ENCODE measurements at regions not wholly inside any gene's neighbourhood (a gene's known extent, or its start where the extent isn't known, plus 50 kb on each side); places are given as distances from the start of the nearest gene placed in this dataset.
"Not testable (repeated sequence)": the region's sequence is repeated elsewhere in the genome, so short reads cannot be mapped to it uniquely, and the experiment has no call there.

- no peak for DNase-seq
Observed at GRCh38 chr18:55775972-55776371, 188.0 kb upstream of the TCF4 start.

GRCh38 chr18:55774505-55774904 lies 186.5 kb upstream of the TCF4 start:
- DNase-seq: no peak

- DNase-seq: no peak
Observed at GRCh38 chr18:55768255-55768654, 180.3 kb upstream of the TCF4 start.

- DNase-seq: no peak
Observed at GRCh38 chr18:55764386-55764785, 176.4 kb upstream of the TCF4 start.

- no peak for DNase-seq
Observed at GRCh38 chr18:55763805-55764204, 175.8 kb upstream of the TCF4 start.

- DNase-seq: no peak
Observed at GRCh38 chr18:55763298-55763697, 175.3 kb upstream of the TCF4 start.

- DNase-seq: no peak
Observed at GRCh38 chr18:55762424-55762823, 174.4 kb upstream of the TCF4 start.

- DNase-seq: no peak
Observed at GRCh38 chr18:55753643-55754263, 165.8 kb upstream of the TCF4 start.

- no peak for DNase-seq
Observed at GRCh38 chr18:55751476-55751875, 163.5 kb upstream of the TCF4 start.

GRCh38 chr18:55748227-55748738 lies 160.3 kb upstream of the TCF4 start:
- DNase-seq: no peak

GRCh38 chr18:55744206-55744605 lies 156.2 kb upstream of the TCF4 start:
- DNase-seq: no peak

GRCh38 chr18:55743736-55744135 lies 155.7 kb upstream of the TCF4 start:
- no peak for DNase-seq

GRCh38 chr18:55743133-55743532 lies 155.1 kb upstream of the TCF4 start:
- DNase-seq: no peak

GRCh38 chr18:55739488-55739887 lies 151.5 kb upstream of the TCF4 start:
- no peak for DNase-seq

GRCh38 chr18:55738483-55739114 lies 150.6 kb upstream of the TCF4 start:
- no peak for DNase-seq

- no peak for DNase-seq
Observed at GRCh38 chr18:55737781-55738468, 149.9 kb upstream of the TCF4 start.

- no peak for DNase-seq
Observed at GRCh38 chr18:55737266-55737665, 149.3 kb upstream of the TCF4 start.

GRCh38 chr18:55735969-55736368 lies 148.0 kb upstream of the TCF4 start:
- DNase-seq: no peak

GRCh38 chr18:55735199-55735855 lies 147.3 kb upstream of the TCF4 start:
- no peak for DNase-seq

GRCh38 chr18:55732227-55733106 lies 144.5 kb upstream of the TCF4 start:
- no peak for DNase-seq

GRCh38 chr18:55731594-55732042 lies 143.6 kb upstream of the TCF4 start:
- no peak for DNase-seq

- DNase-seq: not testable (repeated sequence)
Observed at GRCh38 chr18:55721006-55721405, 133.0 kb upstream of the TCF4 start.
